Esophagus squamous epithelium (tissue), 5 donors: ENCODE measurements at regions not wholly inside any gene's neighbourhood (a gene's known extent, or its start where the extent isn't known, plus 50 kb on each side); places are given as distances from the start of the nearest gene placed in this dataset.

Experiments used
- DNase-seq: peaks from one replicate; lab custom pipeline; 2025; lab: John Stamatoyannopoulos, UW
- H3K27ac ChIP-seq, 4 donors: fragments of 200-600 bp; sonication (generic); one replicate each; pipeline ENCODE4 v1.5.1; 2016 to 2019; ENCODE audit warnings: mild to moderate bottlenecking in 1 of 4
- H3K27me3 ChIP-seq, 4 donors: fragments of 200-600 bp; sonication (generic); 1 replicate in 3 of 4; 2 replicates in 1 of 4; pipeline versions ENCODE4 v1.5.1 to v1.6.0; 2017 to 2021; ENCODE audit warnings: antibody characterized with exemption in 1 of 4
- H3K36me3 ChIP-seq, 3 donors: fragments of 200-600 bp; sonication (generic); one replicate each; pipeline ENCODE4 v1.5.1; 2016 to 2019
- H3K4me1 ChIP-seq, 3 donors: fragments of 200-600 bp; sonication (generic); one replicate each; pipeline ENCODE4 v1.5.1; 2017 to 2019
- H3K4me3 ChIP-seq, 4 donors: fragments of 200-600 bp; sonication (generic); 1 replicate in 3 of 4; 2 replicates in 1 of 4; pipeline ENCODE4 v1.5.1; 2016 to 2019; ENCODE audit warnings: mild to moderate bottlenecking in 2 of 4, moderate library complexity in 1 of 4
- H3K9me3 ChIP-seq, 3 donors: fragments of 200-600 bp; sonication (generic); one replicate each; pipeline ENCODE4 v1.5.1; 2016 to 2019
- CTCF ChIP-seq, 6 experiments: fragments of 450-650 bp in 4 of 6; fragments of 200-600 bp in 2 of 6; sonication (generic) in 2 of 6; IDR thresholded peaks; one replicate each; pipeline ENCODE4 v1.5.1; 2016 to 2019; ENCODE audit warnings: antibody characterized with exemption in 6 of 6, mild to moderate bottlenecking in 4 of 6, moderate library complexity in 4 of 6
- POLR2A ChIP-seq, 4 donors: fragments of 450-650 bp; IDR thresholded peaks; one replicate each; pipeline ENCODE4 v1.6.1; 2017; ENCODE audit warnings: antibody characterized with exemption in 4 of 4, mild to moderate bottlenecking in 4 of 4, moderate library complexity in 3 of 4
- WGBS, 2 donors: methylation state at CpG; one replicate each; pipeline ENCODE4 v1.1.5; 2018; 5-methylcytosine and 5-hydroxymethylcytosine counted together
- intact Hi-C: fragments of 100-400 bp; cut with DNase I; formaldehyde crosslinking; loops from one replicate; pipeline ENCODE4 v1.15.0; 2022
- donor health status: DM: yes; HTN: yes; CAD: no.

DNA sequence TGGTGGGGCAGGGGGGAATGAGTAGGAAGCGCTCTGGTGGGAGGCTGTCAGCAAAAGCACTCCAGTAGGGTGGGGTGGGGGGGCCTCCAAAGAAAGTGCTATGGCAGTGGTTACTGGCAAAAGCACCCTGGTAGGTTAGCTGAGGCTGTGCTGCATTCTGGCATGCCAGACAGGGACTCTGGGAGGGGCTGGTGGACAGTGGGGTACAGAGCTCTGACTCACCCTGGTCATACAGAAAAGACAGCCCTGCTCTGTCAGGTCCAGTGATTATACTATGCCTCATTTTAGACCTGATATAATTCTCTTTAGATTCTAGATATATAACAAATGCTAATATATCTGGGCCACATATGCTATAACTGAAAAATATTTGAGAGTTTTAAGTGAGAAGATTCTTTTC lies 82.8 kb upstream of the CPNE4 start:
- intact Hi-C loops: no loop called here
- no peak for TF ChIP-seq POLR2A (IDR thresholded peaks at IDR 0.05)
- no peak for TF ChIP-seq CTCF (IDR thresholded peaks at IDR 0.05)
- peaks cover 0 to 12% (median 0%) of the 10 kb centered on the region in 3 donors for H3K9me3 ChIP-seq
- no peaks in the 10 kb centered on the region for H3K4me1 ChIP-seq
- no CpG with 5 or more reads among the region's 1 CpG for WGBS, 2 donors
- H3K27ac ChIP-seq: no peak overlapping the region
- H3K27me3 ChIP-seq: no peaks in the 10 kb centered on the region
- no peak for DNase-seq
- no peak overlapping the region for H3K4me3 ChIP-seq
- no peaks in the 10 kb centered on the region for H3K36me3 ChIP-seq

DNA sequence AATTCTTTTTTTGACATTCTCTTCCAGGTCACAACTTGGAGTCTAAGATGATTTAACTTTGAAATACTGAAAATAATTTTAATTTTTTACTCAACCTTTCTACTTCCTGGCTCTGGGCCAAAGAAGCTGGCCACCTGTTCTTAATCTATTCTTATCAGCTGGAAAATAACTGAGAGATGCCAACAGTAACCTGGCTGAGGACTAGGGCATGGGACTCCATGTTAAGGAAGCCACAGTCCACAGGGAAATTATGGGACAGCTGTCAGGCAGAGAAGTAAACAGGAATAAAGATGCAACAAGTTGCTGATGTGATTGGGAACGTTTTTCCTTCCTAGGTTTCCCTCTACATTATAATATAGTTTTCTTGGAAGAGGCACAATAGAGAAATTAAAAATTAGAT lies 84.7 kb upstream of the CPNE4 start:
- H3K4me1 ChIP-seq: no peaks in the 10 kb centered on the region
- H3K9me3 ChIP-seq: peaks cover 0 to 12% (median 0%) of the 10 kb centered on the region in 3 donors
- H3K36me3 ChIP-seq: no peaks in the 10 kb centered on the region
- no peak for TF ChIP-seq CTCF (IDR thresholded peaks at IDR 0.05)
- TF ChIP-seq POLR2A (IDR thresholded peaks at IDR 0.05): no peak
- no peaks in the 10 kb centered on the region for H3K27me3 ChIP-seq
- no peak overlapping the region for H3K4me3 ChIP-seq
- WGBS, 2 donors: 9 to 31% methylated on average over 1 of the region's 1 CpG
- intact Hi-C loops: no loop called here
- DNase-seq: no peak
- no peak overlapping the region for H3K27ac ChIP-seq

GRCh38 chr3:132124096-132124495 lies 89.3 kb upstream of the CPNE4 start:
- Histone ChIP-seq H3K9me3 (peaks cover 0 to 12% (median 0%) of the 10 kb centered on the region in 3 donors), H3K27ac (no peak overlapping the region), H3K27me3 (no peaks in the 10 kb centered on the region), H3K4me1 (no peaks in the 10 kb centered on the region), H3K36me3 (no peaks in the 10 kb centered on the region), H3K4me3 (no peak overlapping the region)
- WGBS, 2 donors: 45 to 55% methylated on average over 3 of the region's 3 CpGs
- TF ChIP-seq POLR2A (IDR thresholded peaks at IDR 0.05) (no peak), CTCF (IDR thresholded peaks at IDR 0.05) (no peak)
- no peak for DNase-seq
- intact Hi-C loops: no loop called here

DNA sequence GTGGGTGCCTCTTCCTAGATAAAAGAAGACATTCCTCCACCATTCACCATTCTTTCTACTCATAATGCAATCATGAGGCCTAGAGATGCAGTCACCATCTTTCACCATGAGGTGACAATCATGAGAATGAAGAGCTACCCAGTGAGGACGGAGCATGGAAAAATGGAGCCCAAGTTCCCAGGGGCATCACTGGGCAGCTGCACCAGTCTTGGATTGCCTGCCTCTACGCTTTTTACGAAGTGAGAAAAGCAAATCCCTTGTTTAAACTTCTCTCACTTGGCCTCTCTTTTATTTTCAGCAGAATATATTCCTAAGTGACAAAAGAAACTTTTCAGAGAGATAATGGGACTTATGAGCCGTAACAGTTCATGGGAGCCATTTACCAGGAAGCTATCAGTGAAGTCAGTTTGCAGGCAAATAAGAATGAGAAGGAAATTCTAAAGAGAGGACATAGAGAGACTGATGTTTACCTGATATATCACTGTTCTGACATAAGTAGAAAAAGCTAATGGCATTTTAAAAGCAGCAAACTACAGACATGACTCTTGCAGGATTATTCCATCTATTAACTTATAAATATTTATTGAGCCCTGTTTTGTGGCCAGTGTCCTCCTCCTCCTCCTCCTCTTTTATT lies 90.0 kb upstream of the CPNE4 start:
- Histone ChIP-seq H3K36me3 (no peaks in the 10 kb centered on the region), H3K4me1 (no peaks in the 10 kb centered on the region), H3K27me3 (no peaks in the 10 kb centered on the region), H3K9me3 (peaks cover 0 to 12% (median 0%) of the 10 kb centered on the region in 3 donors), H3K27ac (no peak overlapping the region), H3K4me3 (no peak overlapping the region)
- intact Hi-C loops: no loop called here
- WGBS, 2 donors: 64 to 66% methylated on average over 4 of the region's 4 CpGs
- DNase-seq: no peak
- TF ChIP-seq POLR2A (IDR thresholded peaks at IDR 0.05): no peak

DNA sequence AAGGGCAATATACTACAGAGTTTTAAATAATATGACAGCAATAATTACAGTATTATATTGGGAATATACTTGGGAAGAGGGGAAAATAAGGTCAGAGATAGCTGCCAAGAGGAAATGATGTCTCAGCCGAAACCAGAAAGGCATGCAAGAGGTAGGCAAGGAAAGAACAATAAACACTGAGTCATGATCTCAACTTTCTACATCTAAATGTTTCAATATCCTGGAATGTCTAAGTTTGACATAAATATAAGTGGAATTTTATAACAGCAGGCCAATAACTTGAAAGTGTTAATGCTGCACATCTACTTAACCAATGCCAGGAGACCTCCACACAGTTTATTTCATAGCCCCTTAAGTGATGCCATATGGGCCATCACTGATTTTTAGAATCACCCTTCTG lies 99.8 kb upstream of the CPNE4 start:
- DNase-seq: no peak
- TF ChIP-seq POLR2A (IDR thresholded peaks at IDR 0.05): no peak
- no peak for TF ChIP-seq CTCF (IDR thresholded peaks at IDR 0.05)
- H3K36me3 ChIP-seq: no peaks in the 10 kb centered on the region
- intact Hi-C loops: no loop called here
- WGBS, 2 donors: 19 to 26% methylated on average over 1 of the region's 1 CpG
- H3K9me3 ChIP-seq: no peaks in the 10 kb centered on the region
- no peaks in the 10 kb centered on the region for H3K27me3 ChIP-seq
- H3K27ac ChIP-seq: peak overlapping the region in 2 of 4 donors; percentile 34 to 38
- no peak overlapping the region for H3K4me3 ChIP-seq
- H3K4me1 ChIP-seq: peaks cover 0 to 33% (median 0%) of the 10 kb centered on the region in 3 donors
